ENCODE measurements at regions not wholly inside any gene's neighbourhood (a gene's known extent, or its start where the extent isn't known, plus 50 kb on each side); places are given as distances from the start of the nearest gene placed in this dataset.

DNA sequence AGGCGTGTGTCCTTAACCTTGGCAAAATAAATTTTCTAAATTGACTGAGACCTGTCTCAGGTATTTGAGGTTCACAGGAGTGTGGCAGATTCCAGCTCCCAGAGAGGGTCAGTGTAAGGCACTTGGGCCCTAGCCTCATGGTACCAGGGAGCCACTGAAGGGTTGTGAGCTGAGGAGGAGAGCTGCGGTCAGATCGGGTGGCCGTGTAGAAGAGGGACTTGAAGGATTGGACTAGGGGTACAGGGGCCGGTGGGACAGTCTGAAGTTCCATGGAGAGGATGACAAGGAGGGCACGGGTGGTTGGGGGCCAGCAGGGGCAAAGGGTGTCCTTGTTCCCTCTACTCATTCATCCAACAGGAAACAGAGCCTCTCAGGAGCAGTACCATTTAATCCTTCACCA, 327.0 kb upstream of the HS6ST1 start:
- no peak for DNase-seq (ENCODE audit: low read depth, low spot score)
- no peak overlapping the region for H3K4me3 ChIP-seq (ENCODE audit: low read depth, low read length)
- TF ChIP-seq, protein P1, sequence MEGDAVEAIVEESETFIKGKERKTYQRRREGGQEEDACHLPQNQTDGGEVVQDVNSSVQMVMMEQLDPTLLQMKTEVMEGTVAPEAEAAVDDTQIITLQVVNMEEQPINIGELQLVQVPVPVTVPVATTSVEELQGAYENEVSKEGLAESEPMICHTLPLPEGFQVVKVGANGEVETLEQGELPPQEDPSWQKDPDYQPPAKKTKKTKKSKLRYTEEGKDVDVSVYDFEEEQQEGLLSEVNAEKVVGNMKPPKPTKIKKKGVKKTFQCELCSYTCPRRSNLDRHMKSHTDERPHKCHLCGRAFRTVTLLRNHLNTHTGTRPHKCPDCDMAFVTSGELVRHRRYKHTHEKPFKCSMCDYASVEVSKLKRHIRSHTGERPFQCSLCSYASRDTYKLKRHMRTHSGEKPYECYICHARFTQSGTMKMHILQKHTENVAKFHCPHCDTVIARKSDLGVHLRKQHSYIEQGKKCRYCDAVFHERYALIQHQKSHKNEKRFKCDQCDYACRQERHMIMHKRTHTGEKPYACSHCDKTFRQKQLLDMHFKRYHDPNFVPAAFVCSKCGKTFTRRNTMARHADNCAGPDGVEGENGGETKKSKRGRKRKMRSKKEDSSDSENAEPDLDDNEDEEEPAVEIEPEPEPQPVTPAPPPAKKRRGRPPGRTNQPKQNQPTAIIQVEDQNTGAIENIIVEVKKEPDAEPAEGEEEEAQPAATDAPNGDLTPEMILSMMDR (IDR thresholded peaks at IDR 0.05; ENCODE audit: insufficient read depth, low read length, missing control alignments): no peak
- CTCF ChIA-PET: no interaction called here
- POLR2A ChIA-PET: no interaction called here

DNA sequence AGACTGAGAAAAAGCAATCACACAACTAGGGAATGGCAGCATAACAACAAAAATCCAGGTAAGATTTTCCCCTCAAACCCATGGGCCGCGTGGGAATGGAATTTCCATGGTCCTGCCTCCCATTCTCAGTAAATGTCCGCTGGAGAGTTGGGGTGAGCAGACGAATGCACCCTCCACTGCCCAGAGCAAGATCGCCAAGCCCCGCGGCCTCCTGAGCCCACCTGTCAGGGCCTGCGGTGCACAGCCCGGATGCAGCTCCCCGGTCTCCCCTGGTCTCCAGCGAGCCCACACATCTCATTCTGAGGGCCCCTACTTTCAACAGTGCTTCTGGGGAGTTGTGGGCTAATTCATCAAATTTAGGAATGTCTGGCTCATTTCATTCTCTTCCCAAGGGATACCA, 327.4 kb upstream of the HS6ST1 start:
- no peak for DNase-seq (ENCODE audit: low read depth, low spot score)
- H3K4me3 ChIP-seq (ENCODE audit: low read depth, low read length): no peak overlapping the region
- TF ChIP-seq, protein P1 (IDR thresholded peaks at IDR 0.05; ENCODE audit: insufficient read depth, low read length, missing control alignments): no peak
- ChIA-PET POLR2A (no interaction called here), CTCF (no interaction called here)

DNA sequence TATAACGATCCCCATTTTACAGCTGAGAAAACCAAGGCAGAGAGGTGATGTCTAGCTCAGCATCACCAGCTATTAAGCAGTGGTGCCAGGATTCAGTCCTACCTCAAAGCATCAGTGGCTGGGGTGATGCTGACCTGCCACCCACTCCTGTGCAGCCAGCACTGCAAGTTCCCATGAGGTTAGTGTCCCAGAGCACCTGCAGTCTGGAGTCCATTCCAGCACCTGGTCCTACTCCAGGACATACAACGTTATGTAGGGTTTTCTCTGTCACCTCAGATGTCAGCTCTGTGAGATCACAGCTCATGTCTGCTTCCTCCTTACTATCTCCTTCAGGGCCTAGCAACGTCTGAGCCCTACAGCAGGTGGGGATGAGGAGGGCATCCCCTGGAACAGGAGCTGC, 328.0 kb upstream of the HS6ST1 start:
- POLR2A ChIA-PET: no interaction called here

DNA sequence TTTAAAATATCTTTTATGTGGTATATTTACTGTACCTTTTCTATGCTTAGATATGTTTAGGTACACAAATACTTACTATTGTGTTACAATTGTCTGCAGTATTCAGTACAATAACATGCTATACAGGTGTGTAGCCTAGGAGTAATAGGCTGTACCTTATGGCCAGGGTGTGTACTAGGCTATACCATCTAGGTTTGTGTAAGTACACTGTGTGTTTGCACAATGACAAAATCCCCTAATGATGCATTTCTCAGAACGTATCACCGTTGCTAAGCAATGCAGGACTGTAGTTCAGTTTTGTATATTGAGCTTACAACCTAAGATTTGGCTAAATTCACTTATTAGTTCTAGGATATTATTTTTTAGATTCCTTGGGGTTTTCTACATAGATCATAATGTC, 332.3 kb upstream of the HS6ST1 start:
- TF ChIP-seq, protein P1 (IDR thresholded peaks at IDR 0.05; ENCODE audit: insufficient read depth, low read length, missing control alignments): no peak
- no peak for DNase-seq (ENCODE audit: low read depth, low spot score)
- H3K4me3 ChIP-seq (ENCODE audit: low read depth, low read length): no peak overlapping the region
- ChIA-PET POLR2A (no interaction called here), CTCF (no interaction called here)

More for the DNA sequence above, 328.0 kb upstream of the HS6ST1 start:
- TF ChIP-seq, protein P1 (IDR thresholded peaks at IDR 0.05; ENCODE audit: insufficient read depth, low read length, missing control alignments): no peak
- H3K4me3 ChIP-seq (ENCODE audit: low read depth, low read length): no peak overlapping the region
- DNase-seq (ENCODE audit: low read depth, low spot score): no peak
- CTCF ChIA-PET: no interaction called here

DNA sequence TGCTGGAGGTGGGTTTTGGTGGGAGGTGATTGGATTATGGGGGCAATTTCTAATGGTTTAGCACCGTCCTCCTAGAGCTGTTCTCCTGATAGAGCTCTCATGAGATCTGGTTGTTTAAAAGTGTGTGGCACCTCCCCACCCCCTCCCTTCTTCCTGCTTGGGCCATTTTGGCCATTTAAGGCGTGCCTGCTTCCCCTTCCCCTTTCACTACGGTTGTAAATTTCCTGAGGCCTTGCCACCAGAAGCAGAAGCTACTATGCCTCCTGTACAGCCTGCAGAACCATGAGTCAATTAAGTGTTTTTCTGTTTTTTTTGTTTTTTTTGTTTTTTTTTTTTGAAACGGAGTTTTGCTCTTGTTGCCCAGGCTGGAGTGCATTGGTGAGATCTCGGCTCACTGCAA, 335.7 kb upstream of the HS6ST1 start:
- no peak for DNase-seq (ENCODE audit: low read depth, low spot score)
- H3K4me3 ChIP-seq (ENCODE audit: low read depth, low read length): no peak overlapping the region
- TF ChIP-seq, protein P1 (IDR thresholded peaks at IDR 0.05; ENCODE audit: insufficient read depth, low read length, missing control alignments): no peak
- POLR2A ChIA-PET: no interaction called here
- CTCF ChIA-PET: no interaction called here

DNA sequence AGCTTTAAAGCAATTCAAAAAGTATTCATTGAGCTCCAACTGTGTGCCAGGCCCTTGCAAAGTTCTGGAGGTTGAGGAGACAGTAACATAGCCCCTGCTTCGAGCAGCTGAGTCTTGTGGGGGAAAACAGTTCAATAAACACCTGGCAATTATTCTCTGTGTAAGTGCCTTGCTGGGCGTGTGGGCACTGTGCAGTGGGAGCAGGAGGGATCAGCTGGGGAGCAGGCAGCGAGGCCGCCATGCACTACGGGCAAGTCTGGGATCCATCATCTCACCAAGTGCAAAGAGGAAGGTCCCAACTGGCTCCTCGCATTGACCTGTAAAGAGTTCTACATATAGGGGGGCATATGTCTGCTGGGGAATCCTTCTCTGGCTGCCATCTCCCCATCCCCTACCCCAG, 342.2 kb upstream of the HS6ST1 start:
- ChIA-PET POLR2A (no interaction called here), CTCF (no interaction called here)
- TF ChIP-seq, protein P1 (IDR thresholded peaks at IDR 0.05; ENCODE audit: insufficient read depth, low read length, missing control alignments): no peak
- no peak overlapping the region for H3K4me3 ChIP-seq (ENCODE audit: low read depth, low read length)
- no peak for DNase-seq (ENCODE audit: low read depth, low spot score)

Measured in AG04449 (cell line).